H4 (cell line): ENCODE measurements at regions not wholly inside any gene's neighbourhood (a gene's known extent, or its start where the extent isn't known, plus 50 kb on each side); places are given as distances from the start of the nearest gene placed in this dataset.

Experiments
- DNase-seq: peaks from one replicate; pipeline ENCODE4 v3.0.0-alpha.2; 2015; ENCODE audit warnings: low spot score

GRCh38 chrX:67780694-67781109 lies 236.9 kb downstream of the AR start:
- peak; percentile 98 for DNase-seq

- DNase-seq, result peak; percentile 53
Measured at GRCh38 chrX:67781132-67781531, 237.3 kb downstream of the AR start.

GRCh38 chrX:67784712-67785111 lies 240.9 kb downstream of the AR start:
- DNase-seq, result no peak

- no peak for DNase-seq
Measured at GRCh38 chrX:67787196-67787595, 243.4 kb downstream of the AR start.

GRCh38 chrX:67789536-67789935 lies 245.7 kb downstream of the AR start:
- DNase-seq, result no peak
